H54 (cell line): ENCODE measurements at regions not wholly inside any gene's neighbourhood (a gene's known extent, or its start where the extent isn't known, plus 50 kb on each side); places are given as distances from the start of the nearest gene placed in this dataset.

Experiments used
- DNase-seq: peaks from one replicate; pipeline ENCODE4 v3.0.0; 2011; ENCODE audit warnings: low spot score, mixed read lengths; ENCODE audit not compliant: insufficient read length
- FAIRE-seq: peaks from 3 replicates; lab custom pipeline; 2011; peaks lifted over from hg19 to GRCh38; lab: Jason Lieb, UNC
- POLR2A ChIP-seq: IDR thresholded peaks from 2 replicates; pipeline ENCODE4 v1.6.1; 2011; ENCODE audit warnings: low read depth, mild to moderate bottlenecking, low read length

- FAIRE-seq (no peak), DNase-seq (no peak)
- no peak for TF ChIP-seq POLR2A
These were observed 436.4 kb downstream of the QKI start for GRCh38 chr6:163850874-163851273.

GRCh38 chr6:163844761-163845160, 430.2 kb downstream of the QKI start:
- no peak for TF ChIP-seq POLR2A
- DNase-seq (no peak), FAIRE-seq (no peak)

GRCh38 chr6:163844357-163844756, 429.8 kb downstream of the QKI start:
- DNase-seq (no peak), FAIRE-seq (no peak)
- no peak for TF ChIP-seq POLR2A

- no peak for TF ChIP-seq POLR2A
- DNase-seq (no peak), FAIRE-seq (no peak)
These were observed 428.7 kb downstream of the QKI start for GRCh38 chr6:163843218-163843617.

GRCh38 chr6:163842467-163842866, 427.9 kb downstream of the QKI start:
- no peak for TF ChIP-seq POLR2A
- FAIRE-seq, result no peak
- DNase-seq, result no peak

- TF ChIP-seq POLR2A, result no peak
- no peak for DNase-seq
- no peak for FAIRE-seq
These were observed 427.2 kb downstream of the QKI start for GRCh38 chr6:163841733-163842132.

- FAIRE-seq, result no peak
- TF ChIP-seq POLR2A, result no peak
- DNase-seq, result no peak
These were observed 426.8 kb downstream of the QKI start for GRCh38 chr6:163841326-163841725.

GRCh38 chr6:163840880-163841279, 426.4 kb downstream of the QKI start:
- no peak for TF ChIP-seq POLR2A
- FAIRE-seq (no peak), DNase-seq (no peak)

- DNase-seq, result no peak
- no peak for TF ChIP-seq POLR2A
- no peak for FAIRE-seq
These were observed 424.8 kb downstream of the QKI start for GRCh38 chr6:163839296-163839695.

- no peak for FAIRE-seq
- no peak for DNase-seq
- no peak for TF ChIP-seq POLR2A
These were observed 423.3 kb downstream of the QKI start for GRCh38 chr6:163837691-163838431.

- FAIRE-seq, result no peak
- DNase-seq, result no peak
- no peak for TF ChIP-seq POLR2A
These were observed 422.6 kb downstream of the QKI start for GRCh38 chr6:163836876-163837690.

GRCh38 chr6:163835439-163836171, 421.1 kb downstream of the QKI start:
- no peak for DNase-seq
- no peak for TF ChIP-seq POLR2A
- no peak for FAIRE-seq

- DNase-seq (no peak), FAIRE-seq (no peak)
- no peak for TF ChIP-seq POLR2A
These were observed 419.9 kb downstream of the QKI start for GRCh38 chr6:163834226-163834970.
